WI38 (cell line): ENCODE measurements at regions not wholly inside any gene's neighbourhood (a gene's known extent, or its start where the extent isn't known, plus 50 kb on each side); places are given as distances from the start of the nearest gene placed in this dataset.
A peak's percentile ranks its signal among the peaks of the same experiment; 100 is the strongest.

Source experiments
- H3K4me3 ChIP-seq: 2 replicates; pipeline ENCODE4 v1.5.1; 2011; ENCODE audit warnings: low read depth, mild to moderate bottlenecking, control low read depth, low read length
- TF ChIP-seq, protein P1 (sequence below): IDR thresholded peaks from 2 replicates; pipeline ENCODE4 v1.5.1; 2012; ENCODE audit warnings: low read depth, mild to moderate bottlenecking, control low read depth, low read length

GRCh38 chr1:168631671-168632400 lies 55.4 kb downstream of the XCL1 start:
- no peak overlapping the region for H3K4me3 ChIP-seq
- TF ChIP-seq, protein P1, sequence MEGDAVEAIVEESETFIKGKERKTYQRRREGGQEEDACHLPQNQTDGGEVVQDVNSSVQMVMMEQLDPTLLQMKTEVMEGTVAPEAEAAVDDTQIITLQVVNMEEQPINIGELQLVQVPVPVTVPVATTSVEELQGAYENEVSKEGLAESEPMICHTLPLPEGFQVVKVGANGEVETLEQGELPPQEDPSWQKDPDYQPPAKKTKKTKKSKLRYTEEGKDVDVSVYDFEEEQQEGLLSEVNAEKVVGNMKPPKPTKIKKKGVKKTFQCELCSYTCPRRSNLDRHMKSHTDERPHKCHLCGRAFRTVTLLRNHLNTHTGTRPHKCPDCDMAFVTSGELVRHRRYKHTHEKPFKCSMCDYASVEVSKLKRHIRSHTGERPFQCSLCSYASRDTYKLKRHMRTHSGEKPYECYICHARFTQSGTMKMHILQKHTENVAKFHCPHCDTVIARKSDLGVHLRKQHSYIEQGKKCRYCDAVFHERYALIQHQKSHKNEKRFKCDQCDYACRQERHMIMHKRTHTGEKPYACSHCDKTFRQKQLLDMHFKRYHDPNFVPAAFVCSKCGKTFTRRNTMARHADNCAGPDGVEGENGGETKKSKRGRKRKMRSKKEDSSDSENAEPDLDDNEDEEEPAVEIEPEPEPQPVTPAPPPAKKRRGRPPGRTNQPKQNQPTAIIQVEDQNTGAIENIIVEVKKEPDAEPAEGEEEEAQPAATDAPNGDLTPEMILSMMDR = no peak

DNA sequence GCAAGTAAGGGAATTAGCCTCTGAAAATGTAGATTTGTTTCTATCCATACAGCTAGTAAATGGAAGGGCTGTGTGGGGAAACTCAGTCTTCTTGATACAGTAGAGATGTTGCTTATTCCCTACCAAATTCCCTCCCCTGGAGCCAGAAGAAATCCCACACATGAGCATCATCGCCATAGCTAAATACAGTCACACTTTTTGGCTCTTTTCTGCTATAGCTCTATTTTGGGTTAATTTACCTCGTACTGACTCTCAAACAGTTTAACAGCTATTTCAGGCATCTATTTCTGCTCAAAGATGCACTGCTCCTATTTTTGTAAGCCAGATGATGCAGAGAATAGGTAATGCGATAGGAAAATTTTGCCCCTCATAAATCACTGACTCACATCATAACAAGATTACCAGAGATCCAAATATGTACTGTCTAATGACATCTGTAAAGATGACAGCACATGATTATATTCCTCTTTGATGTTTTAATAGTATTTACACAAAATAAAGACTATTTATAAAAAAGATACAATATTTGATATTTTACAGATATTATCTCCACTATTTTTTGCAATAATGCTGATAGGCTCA lies 58.6 kb downstream of the XCL1 start:
- no peak overlapping the region for H3K4me3 ChIP-seq
- TF ChIP-seq, protein P1 = no peak

DNA sequence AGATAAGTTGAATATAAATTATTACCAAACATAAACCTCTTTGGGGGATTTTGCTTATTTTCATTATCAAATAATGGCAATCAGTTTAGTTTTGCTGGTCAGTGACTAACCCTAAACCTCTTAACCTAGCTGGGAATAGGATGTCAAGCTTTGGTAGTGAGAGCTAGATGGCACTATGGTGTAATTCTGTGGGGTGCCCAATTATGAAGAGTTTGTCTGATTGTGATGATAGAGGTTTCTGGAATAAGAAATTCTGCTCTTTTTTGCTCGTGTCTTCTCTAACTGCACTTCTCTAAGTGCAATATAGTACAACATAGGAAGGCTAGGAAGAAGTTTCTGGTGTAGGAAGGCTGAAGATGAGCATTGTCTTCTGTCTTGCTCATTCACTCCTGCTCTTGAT lies 59.8 kb downstream of the XCL1 start:
- TF ChIP-seq, protein P1 = no peak
- H3K4me3 ChIP-seq = no peak overlapping the region

GRCh38 chr1:168636642-168637111 lies 60.3 kb downstream of the XCL1 start:
- TF ChIP-seq, protein P1 = no peak
- H3K4me3 ChIP-seq = no peak overlapping the region

GRCh38 chr1:168637350-168637991 lies 61.1 kb downstream of the XCL1 start:
- TF ChIP-seq, protein P1 = peak; percentile 41; the same call in 1 of the 2 replicates
- H3K4me3 ChIP-seq = no peak overlapping the region

DNA sequence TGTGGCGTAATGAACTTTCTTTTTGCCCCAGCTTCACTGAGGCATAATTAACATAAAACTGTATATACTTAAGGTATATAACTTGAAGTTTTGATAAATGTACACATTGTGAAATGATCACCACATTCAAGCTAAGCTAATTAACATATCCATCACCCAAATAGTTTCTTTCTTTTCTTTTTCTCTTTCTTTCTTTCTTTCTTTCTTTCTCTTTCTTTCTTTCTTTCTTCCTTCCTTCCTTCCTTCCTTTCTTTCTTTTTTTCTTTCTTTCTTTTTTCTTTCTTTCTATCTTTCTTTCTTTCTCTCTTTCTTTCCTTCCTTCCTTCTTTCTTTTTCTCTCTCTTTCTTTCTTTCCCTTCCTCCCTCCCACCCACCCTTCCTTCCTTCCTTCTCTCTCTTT lies 62.5 kb downstream of the XCL1 start:
- TF ChIP-seq, protein P1 = no peak
- no peak overlapping the region for H3K4me3 ChIP-seq

DNA sequence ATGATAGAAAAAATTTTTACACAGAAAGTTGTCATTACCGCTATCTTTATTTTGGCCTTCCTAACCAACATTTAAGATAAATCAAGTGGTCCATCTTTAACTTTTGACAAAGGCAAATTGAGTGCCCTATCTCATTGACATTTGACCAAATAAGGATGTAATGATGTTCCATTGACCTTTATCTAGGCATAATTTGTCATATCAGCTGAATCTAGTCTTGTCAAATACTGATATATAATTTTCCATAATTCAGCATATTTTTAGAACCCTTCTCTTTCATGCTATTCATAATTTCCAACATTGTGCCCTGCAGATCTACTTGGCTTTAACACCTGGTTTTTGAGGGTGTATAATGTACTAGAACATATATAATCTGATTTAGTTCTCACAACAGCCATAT lies 63.8 kb downstream of the XCL1 start:
- TF ChIP-seq, protein P1 = no peak
- H3K4me3 ChIP-seq = no peak overlapping the region
